GM19395 (cell line): ENCODE measurements at regions not wholly inside any gene's neighbourhood (a gene's known extent, or its start where the extent isn't known, plus 50 kb on each side); places are given as distances from the start of the nearest gene placed in this dataset.
"Not testable (repeated sequence)": the region's sequence is repeated elsewhere in the genome, so short reads cannot be mapped to it uniquely, and the experiment has no call there.

ENCODE experiments used
- ATAC-seq: cut with Tn5 transposase; IDR thresholded peaks from one replicate; pipeline ENCODE4 v1.9.1; 2021; ENCODE audit warnings: mild to moderate bottlenecking, moderate library complexity; ENCODE audit not compliant: unreplicated experiment

GRCh38 chr19:31525610-31526147, 176.4 kb upstream of the TSHZ3 start:
- ATAC-seq = no peak

GRCh38 chr19:31527443-31527842, 178.2 kb upstream of the TSHZ3 start:
- no peak for ATAC-seq

DNA sequence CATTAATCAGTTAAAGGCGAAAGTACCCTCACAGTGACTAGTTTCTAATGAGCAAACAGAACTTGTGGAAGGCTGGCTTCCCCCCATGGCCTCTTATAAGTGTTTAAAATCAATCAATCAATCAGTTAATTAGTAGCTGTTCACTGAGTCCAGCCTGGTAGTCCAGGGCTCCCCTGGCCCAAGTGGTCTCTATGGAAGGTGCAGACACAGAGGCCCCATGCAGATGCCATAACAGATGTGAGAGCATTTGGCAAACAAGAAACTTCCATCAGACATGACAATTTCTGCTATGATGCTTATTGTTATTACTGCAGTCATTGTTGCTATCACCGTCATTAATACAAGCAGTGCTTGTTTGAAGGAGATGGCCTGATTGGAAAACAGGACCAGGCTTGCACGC, 179.0 kb upstream of the TSHZ3 start:
- ATAC-seq = no peak

DNA sequence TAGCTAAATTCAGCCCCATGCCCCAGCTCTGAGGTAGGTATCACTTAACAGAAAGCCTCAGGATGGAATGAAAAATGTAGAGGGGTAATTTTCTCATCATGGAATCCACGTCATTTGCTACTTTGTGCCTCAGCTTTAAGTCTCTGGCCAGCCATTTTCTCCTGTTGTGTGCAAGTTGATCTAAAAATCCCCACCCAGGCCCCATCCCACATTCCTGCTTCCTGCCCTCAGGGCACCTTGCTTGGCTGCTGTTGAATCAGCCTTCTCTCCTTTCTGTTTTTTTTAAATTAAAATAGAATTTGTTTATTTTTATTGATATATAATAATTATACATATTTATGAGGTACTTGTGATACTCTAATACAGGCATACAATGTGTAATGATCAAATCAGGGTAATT, 179.9 kb upstream of the TSHZ3 start:
- ATAC-seq = no peak

DNA sequence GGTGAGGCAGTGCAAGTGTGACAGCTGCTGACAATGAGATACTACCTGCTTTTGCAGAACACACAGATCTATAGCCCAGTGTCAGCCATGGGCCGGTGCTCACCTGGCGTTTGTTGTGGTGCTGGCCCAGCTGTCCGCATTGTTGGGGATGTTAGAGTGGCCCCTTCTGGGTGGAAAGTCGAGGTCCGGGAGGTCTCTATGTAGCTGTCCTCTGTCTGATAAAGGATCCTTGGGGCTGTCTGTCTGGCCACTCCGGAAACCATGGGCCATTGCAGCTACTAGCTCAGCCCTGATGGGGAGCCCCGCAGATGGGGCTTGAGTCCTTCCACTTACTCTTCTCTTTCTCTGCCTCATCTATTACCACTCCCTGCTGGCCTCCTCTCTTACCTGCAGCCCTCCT, 181.5 kb upstream of the TSHZ3 start:
- no peak for ATAC-seq

DNA sequence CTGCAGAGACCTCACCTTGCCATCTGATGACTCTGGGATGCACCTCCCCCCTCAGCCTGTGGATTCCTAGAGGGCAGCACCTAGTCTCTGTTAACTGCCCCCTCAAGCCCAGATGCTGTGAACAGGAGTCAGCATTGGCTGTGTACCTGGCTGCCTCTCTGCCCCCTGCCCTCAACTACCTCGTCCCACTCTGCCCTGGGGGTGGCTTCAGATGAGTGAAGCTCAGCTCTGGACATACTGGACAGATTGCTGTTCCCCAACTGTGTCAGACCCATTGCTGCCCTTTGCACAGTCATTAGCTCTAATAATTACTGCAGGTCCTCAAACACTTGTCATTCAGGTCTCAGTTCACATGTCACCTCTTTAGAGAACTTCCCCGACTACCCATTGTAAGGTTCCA, 182.1 kb upstream of the TSHZ3 start:
- ATAC-seq = no peak

- ATAC-seq = no peak
These were observed 182.8 kb upstream of the TSHZ3 start for GRCh38 chr19:31532034-31532433.

- ATAC-seq = no peak
These were observed 183.9 kb upstream of the TSHZ3 start for GRCh38 chr19:31533114-31533513.

- no peak for ATAC-seq
These were observed 185.0 kb upstream of the TSHZ3 start for GRCh38 chr19:31534231-31534630.

- no peak for ATAC-seq
These were observed 185.8 kb upstream of the TSHZ3 start for GRCh38 chr19:31534786-31535657.

- no peak for ATAC-seq
These were observed 186.6 kb upstream of the TSHZ3 start for GRCh38 chr19:31535691-31536460.

GRCh38 chr19:31537136-31537535, 187.9 kb upstream of the TSHZ3 start:
- no peak for ATAC-seq

GRCh38 chr19:31537902-31538301, 188.7 kb upstream of the TSHZ3 start:
- ATAC-seq = not testable (repeated sequence)

DNA sequence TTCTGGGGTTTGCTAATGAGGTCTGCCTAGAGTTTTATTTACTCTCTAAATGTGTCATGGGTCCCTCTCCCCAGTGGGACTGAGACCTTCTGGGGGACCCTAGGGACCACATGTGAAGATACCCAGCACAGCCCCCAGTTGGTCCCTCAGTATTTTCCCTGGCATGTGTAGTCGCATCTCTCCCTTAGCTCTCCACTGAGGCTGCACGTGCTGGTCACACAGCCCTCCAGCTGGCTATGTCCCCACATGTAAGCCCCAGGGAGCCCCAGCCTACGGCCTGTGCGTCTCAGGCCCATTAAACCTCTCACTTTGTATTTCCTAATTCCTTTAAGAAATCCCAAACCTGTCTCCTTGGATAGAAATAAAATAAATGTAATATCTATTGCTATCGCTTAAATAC, 189.6 kb upstream of the TSHZ3 start:
- ATAC-seq = no peak

- ATAC-seq = no peak
These were observed 190.2 kb upstream of the TSHZ3 start for GRCh38 chr19:31539386-31539785.

DNA sequence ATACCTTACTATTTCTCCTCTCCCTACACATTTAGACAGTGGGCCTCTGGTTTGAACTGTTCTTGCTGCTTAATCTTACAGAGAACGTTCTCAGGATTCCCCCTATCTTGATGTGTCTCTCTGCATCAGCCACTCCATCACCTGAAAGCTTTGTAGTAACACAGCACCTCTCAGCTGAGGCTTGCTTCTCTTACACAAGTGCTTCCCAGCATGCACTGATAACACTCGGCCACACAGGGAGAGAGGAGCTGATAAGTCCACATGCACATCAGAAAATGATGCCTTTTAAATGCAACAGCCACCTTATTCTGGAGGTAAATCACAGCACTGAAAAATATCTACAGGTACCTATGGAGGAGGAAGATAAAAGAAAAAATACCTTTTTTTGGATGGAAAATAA, 192.2 kb upstream of the TSHZ3 start:
- ATAC-seq = no peak

DNA sequence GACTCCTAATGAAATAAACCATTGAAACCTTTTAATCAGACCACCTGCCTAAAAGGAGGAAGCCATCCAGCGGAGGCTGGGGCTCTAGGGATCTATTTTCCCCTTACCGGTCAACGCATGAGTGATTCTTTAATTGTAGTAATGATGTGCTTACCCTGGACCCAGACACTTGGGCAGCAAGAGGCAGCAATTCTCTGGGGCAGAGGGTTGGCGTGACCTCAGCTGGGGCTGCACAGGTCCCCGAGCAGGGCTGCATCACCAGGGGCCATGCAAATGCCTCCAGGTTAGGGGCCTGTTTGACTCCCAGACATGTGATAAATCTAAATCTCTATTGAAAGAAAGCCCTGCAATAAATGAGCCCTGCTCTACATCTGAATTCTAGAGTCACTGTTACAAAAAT, 194.2 kb upstream of the TSHZ3 start:
- no peak for ATAC-seq

DNA sequence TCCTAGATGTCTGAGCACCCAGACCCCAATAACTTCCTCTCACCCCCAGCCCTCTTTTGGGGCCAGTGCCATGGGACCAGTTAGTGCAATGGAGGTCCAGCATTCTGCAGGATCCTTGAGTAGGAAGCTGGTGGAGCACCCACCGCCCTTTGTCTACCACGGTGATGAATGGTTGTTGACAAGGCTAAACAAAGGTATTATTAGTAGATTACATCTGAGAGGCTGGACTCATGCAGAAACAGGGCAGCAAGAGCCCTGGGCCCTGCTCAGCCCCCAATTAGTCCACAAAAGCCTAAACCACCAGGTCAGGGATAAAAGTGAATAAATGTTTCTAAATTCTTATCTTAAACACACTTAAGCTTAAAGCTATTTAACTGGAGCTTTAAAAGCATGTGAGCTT, 196.5 kb upstream of the TSHZ3 start:
- ATAC-seq = no peak

DNA sequence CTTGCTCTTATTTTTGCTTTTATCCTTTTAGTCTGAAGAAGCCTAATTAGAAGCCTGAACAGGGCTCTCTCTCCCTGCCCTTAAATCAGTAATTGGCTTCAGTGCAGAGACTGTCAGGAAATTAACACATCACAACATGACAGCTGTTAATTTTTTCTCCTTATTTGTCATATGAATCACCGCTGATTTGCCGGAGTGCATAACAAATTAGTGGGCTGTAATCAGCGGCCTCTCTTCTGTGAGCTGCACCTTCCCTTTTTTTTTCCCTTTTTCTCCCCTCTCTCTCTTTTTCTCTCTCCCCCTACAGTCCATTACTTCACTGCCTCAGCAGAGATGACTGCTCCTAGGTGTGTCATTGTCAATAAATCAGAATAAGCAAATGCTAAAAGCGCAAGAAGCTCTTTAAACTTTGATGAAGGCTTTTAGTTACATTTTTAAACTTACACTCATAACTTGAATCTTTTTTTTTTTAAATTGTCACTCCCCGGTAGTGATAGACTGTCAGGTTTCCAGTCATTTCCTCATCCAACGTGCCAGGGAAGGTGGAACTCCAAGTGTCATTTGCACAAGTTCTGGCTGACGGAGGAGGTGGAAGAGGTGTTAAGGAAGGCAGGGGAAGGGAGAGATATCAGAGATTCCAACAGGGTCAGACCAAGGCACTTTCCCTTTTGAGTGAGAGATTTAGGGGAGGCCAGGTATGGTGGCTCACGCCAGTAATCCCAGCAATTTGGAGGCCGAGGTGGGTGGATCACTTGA, 197.1 kb upstream of the TSHZ3 start:
- no peak for ATAC-seq

DNA sequence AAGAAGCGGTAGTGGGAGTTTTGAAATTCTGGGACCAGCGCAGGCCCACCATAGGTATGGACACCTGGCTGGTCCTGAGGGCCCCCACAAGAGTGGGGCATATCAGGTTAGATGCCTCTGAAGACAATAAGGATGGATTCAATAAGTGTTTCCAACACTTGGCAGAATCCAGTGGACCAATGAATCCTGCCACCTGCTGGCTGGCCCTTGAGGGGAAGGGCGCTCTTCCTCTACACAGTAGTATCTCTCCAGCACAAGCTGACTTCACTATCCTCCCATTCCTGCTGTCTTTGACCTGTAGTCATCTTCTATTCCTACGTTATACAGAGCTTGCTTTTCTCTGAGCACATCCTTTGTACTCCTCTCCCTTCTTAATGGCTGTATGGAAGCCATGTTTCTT, 199.7 kb upstream of the TSHZ3 start:
- no peak for ATAC-seq

DNA sequence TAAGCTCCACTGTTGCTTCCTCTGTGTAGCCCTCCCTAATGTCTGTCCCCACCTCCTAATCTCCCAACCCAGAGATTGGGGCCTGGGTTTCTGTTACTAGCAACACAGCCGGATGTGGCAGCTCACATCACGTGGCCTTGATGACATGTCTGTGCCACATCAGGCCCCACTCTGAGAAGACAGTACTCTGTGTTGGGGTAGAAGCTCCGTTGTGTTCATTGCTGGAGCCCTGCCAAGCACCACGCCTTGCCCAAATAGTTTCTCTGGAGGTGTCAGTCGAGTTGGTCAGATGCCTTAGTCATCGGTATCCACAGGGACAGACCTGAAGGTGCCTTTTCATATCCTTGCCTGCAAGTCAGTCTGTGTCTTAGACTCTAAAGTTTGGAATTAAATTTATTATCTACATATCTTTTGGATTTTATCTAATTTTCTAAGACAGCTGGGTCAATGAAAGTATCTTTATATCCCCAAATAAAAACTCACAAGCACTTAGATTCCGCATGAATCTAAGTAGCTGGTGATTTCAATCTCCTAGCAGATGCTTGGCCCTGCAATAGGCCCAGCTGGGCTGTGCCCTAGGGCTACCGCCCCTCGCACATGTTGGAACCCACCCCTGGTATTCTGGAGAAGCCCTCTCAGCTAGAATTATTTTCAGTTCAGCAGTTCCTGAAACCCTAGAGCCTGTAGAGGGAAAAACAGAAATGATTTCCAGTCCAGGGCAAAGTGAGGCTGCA, 204.0 kb upstream of the TSHZ3 start:
- no peak for ATAC-seq
